ENCODE measurements at regions not wholly inside any gene's neighbourhood (a gene's known extent, or its start where the extent isn't known, plus 50 kb on each side); places are given as distances from the start of the nearest gene placed in this dataset.

- H3K9me3 ChIP-seq (ENCODE audit: control insufficient read depth in 4 of 4, low read length in 3 of 4) = no peaks in the 10 kb centered on the region
- no peak overlapping the region for H3K27ac ChIP-seq (ENCODE audit: low read depth in 1 of 2, low read length in 2 of 2)
- H3K36me3 ChIP-seq (ENCODE audit: control insufficient read depth in 4 of 4, insufficient read depth in 3 of 4, low read depth in 1 of 4, low read length in 3 of 4) = no peaks in the 10 kb centered on the region
- H3K4me3 ChIP-seq (ENCODE audit: low read depth in 1 of 3, low read length in 3 of 3) = no peak overlapping the region
- no peak for TF ChIP-seq FOXA2 (IDR thresholded peaks at IDR 0.05)
- TF ChIP-seq, protein P1, sequence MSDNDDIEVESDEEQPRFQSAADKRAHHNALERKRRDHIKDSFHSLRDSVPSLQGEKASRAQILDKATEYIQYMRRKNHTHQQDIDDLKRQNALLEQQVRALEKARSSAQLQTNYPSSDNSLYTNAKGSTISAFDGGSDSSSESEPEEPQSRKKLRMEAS (IDR thresholded peaks at IDR 0.05) = no peak
- no peak for TF ChIP-seq ATF3 (IDR thresholded peaks at IDR 0.05)
- no peak for TF ChIP-seq FOXA1 (IDR thresholded peaks at IDR 0.05)
- TF ChIP-seq SP1 (IDR thresholded peaks at IDR 0.05) = no peak
- no peak for TF ChIP-seq HNF4A (conservative IDR thresholded peaks at IDR 0.05)
- 28% methylated on average over 4 of the region's 4 CpGs for WGBS
- no peak for DNase-seq (ENCODE audit: low spot score)
- no peaks in the 10 kb centered on the region for H3K27me3 ChIP-seq (ENCODE audit: control insufficient read depth in 4 of 4, insufficient read depth in 4 of 4, low read length in 3 of 4)
- H3K4me1 ChIP-seq (ENCODE audit: control insufficient read depth in 4 of 4, insufficient read depth in 4 of 4, low read length in 3 of 4) = no peaks in the 10 kb centered on the region
- no peak overlapping the region for H3K9ac ChIP-seq (ENCODE audit: low read depth in 1 of 2, low read length in 2 of 2)
These were observed 2300.3 kb downstream of the MAT2B start for GRCh38 chr5:165805756-165806155.

DNA sequence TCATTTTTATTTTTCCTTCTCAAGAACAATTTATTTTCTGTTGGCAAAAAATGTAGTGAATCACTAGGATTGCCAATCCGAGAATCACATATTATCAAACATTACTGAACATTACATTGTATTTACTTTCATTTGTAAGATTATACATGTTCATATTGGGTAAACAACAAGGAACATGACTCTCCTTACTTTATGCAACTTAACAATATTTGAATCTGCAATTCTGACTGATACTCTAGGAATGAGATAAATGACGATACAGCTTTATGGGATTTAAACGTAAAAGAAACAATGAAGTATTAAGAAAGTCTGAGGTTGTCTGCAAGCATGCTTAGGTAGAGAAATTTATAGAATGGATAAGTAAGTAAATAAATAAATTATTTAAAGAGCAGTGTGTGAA, 2302.9 kb downstream of the MAT2B start:
- no peak for DNase-seq (ENCODE audit: low spot score)
- TF ChIP-seq, protein P2, sequence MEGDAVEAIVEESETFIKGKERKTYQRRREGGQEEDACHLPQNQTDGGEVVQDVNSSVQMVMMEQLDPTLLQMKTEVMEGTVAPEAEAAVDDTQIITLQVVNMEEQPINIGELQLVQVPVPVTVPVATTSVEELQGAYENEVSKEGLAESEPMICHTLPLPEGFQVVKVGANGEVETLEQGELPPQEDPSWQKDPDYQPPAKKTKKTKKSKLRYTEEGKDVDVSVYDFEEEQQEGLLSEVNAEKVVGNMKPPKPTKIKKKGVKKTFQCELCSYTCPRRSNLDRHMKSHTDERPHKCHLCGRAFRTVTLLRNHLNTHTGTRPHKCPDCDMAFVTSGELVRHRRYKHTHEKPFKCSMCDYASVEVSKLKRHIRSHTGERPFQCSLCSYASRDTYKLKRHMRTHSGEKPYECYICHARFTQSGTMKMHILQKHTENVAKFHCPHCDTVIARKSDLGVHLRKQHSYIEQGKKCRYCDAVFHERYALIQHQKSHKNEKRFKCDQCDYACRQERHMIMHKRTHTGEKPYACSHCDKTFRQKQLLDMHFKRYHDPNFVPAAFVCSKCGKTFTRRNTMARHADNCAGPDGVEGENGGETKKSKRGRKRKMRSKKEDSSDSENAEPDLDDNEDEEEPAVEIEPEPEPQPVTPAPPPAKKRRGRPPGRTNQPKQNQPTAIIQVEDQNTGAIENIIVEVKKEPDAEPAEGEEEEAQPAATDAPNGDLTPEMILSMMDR (IDR thresholded peaks at IDR 0.05; ENCODE audit: low read depth, low read length, missing input control) = no peak
- TF ChIP-seq HNF4G (IDR thresholded peaks at IDR 0.05) (no peak), RXRA (IDR thresholded peaks at IDR 0.05) (no peak), ZBTB33 (IDR thresholded peaks at IDR 0.05) (no peak), SP1 (IDR thresholded peaks at IDR 0.05) (no peak), HNF4A (conservative IDR thresholded peaks at IDR 0.05) (no peak), GABPA (IDR thresholded peaks at IDR 0.05 in 1 of 2, conservative IDR thresholded peaks at IDR 0.05 in 1 of 2) (no peak)
- no peaks in the 10 kb centered on the region for H3K9me3 ChIP-seq (ENCODE audit: control insufficient read depth in 4 of 4, low read length in 3 of 4)
- no peaks in the 10 kb centered on the region for H3K4me1 ChIP-seq (ENCODE audit: control insufficient read depth in 4 of 4, insufficient read depth in 4 of 4, low read length in 3 of 4)
- no peak overlapping the region for H3K27ac ChIP-seq (ENCODE audit: low read depth in 1 of 2, low read length in 2 of 2)
- no peak overlapping the region for H3K4me3 ChIP-seq (ENCODE audit: low read depth in 1 of 3, low read length in 3 of 3)
- H3K36me3 ChIP-seq (ENCODE audit: control insufficient read depth in 4 of 4, insufficient read depth in 3 of 4, low read depth in 1 of 4, low read length in 3 of 4) = no peaks in the 10 kb centered on the region
- H3K9ac ChIP-seq (ENCODE audit: low read depth in 1 of 2, low read length in 2 of 2) = no peak overlapping the region
- H3K27me3 ChIP-seq (ENCODE audit: control insufficient read depth in 4 of 4, insufficient read depth in 4 of 4, low read length in 3 of 4) = no peaks in the 10 kb centered on the region
- 73% methylated on average over 3 of the region's 3 CpGs for WGBS

GRCh38 chr5:165809914-165810313, 2304.5 kb downstream of the MAT2B start:
- 53% methylated on average over 3 of the region's 3 CpGs for WGBS
- Histone ChIP-seq H3K27me3 (ENCODE audit: control insufficient read depth in 4 of 4, insufficient read depth in 4 of 4, low read length in 3 of 4) (no peaks in the 10 kb centered on the region), H3K9ac (ENCODE audit: low read depth in 1 of 2, low read length in 2 of 2) (no peak overlapping the region), H3K9me3 (ENCODE audit: control insufficient read depth in 4 of 4, low read length in 3 of 4) (no peaks in the 10 kb centered on the region), H3K4me1 (ENCODE audit: control insufficient read depth in 4 of 4, insufficient read depth in 4 of 4, low read length in 3 of 4) (no peaks in the 10 kb centered on the region), H3K36me3 (ENCODE audit: control insufficient read depth in 4 of 4, insufficient read depth in 3 of 4, low read depth in 1 of 4, low read length in 3 of 4) (no peaks in the 10 kb centered on the region), H3K27ac (ENCODE audit: low read depth in 1 of 2, low read length in 2 of 2) (no peak overlapping the region), H3K4me3 (ENCODE audit: low read depth in 1 of 3, low read length in 3 of 3) (no peak overlapping the region)
- no peak for DNase-seq (ENCODE audit: low spot score)
- TF ChIP-seq FOXA1 (IDR thresholded peaks at IDR 0.05) (no peak), TAF1 (conservative IDR thresholded peaks at IDR 0.05) (no peak), HNF4G (IDR thresholded peaks at IDR 0.05) (no peak), EGR1 (IDR thresholded peaks at IDR 0.05; ENCODE audit: low read depth in 2 of 2) (no peak), HNF4A (conservative IDR thresholded peaks at IDR 0.05) (no peak), JUND (IDR thresholded peaks at IDR 0.05) (no peak), ZBTB33 (IDR thresholded peaks at IDR 0.05) (no peak), REST (IDR thresholded peaks at IDR 0.05) (no peak), FOXA2 (IDR thresholded peaks at IDR 0.05) (no peak), GABPA (IDR thresholded peaks at IDR 0.05 in 1 of 2, conservative IDR thresholded peaks at IDR 0.05 in 1 of 2) (no peak)
- TF ChIP-seq, protein P1 (IDR thresholded peaks at IDR 0.05) = no peak

Data from liver (tissue), 8 donors.